Keratinocyte (primary cell): ENCODE measurements at regions not wholly inside any gene's neighbourhood (a gene's known extent, or its start where the extent isn't known, plus 50 kb on each side); places are given as distances from the start of the nearest gene placed in this dataset.

Experiments used
- DNase-seq: peaks from one replicate; pipeline ENCODE4 v3.0.0-alpha.2; 2011; ENCODE audit warnings: low read depth, missing footprints, low spot score
- FAIRE-seq: peaks from 2 replicates; lab custom pipeline; 2011; peaks lifted over from hg19 to GRCh38; lab: Jason Lieb, UNC
- H2AFZ ChIP-seq: 2 replicates; pipeline ENCODE4 v1.6.0; 2012; ENCODE audit warnings: low read length, control low read depth, inconsistent platforms; ENCODE audit not compliant: control insufficient read depth
- H3K27ac ChIP-seq: 2 replicates; pipeline ENCODE4 v1.5.1; 2011; ENCODE audit warnings: low read length; ENCODE audit not compliant: control insufficient read depth, insufficient read depth
- H3K27me3 ChIP-seq: 3 replicates; pipeline ENCODE4 v1.6.0; 2011; ENCODE audit warnings: low read length; ENCODE audit not compliant: control insufficient read depth, insufficient read depth; ENCODE audit errors: extremely low read depth
- H3K36me3 ChIP-seq, 2 experiments: 2 replicates in 1 of 2; 3 replicates in 1 of 2; pipeline ENCODE4 v1.5.1; 2011; ENCODE audit warnings: low read length in 2 of 2, mild to moderate bottlenecking in 1 of 2; ENCODE audit not compliant: control insufficient read depth in 2 of 2, insufficient read depth in 2 of 2; ENCODE audit errors: extremely low read depth in 1 of 2
- H3K4me1 ChIP-seq: 3 replicates; pipeline ENCODE4 v1.5.1; 2011; ENCODE audit warnings: low read length; ENCODE audit not compliant: control insufficient read depth, insufficient read depth; ENCODE audit errors: extremely low read depth
- H3K4me2 ChIP-seq: 3 replicates; pipeline ENCODE4 v1.6.0; 2011; ENCODE audit warnings: low read depth, low read length; ENCODE audit not compliant: control insufficient read depth, insufficient read depth; ENCODE audit errors: extremely low read depth
- H3K4me3 ChIP-seq, 3 experiments: fragments of 200-600 bp in 1 of 3; sonication (generic) in 1 of 3; 2 replicates in 2 of 3; 3 replicates in 1 of 3; pipeline ENCODE4 v1.5.1; 2011 to 2016; ENCODE audit warnings: low read length in 3 of 3, mild to moderate bottlenecking in 3 of 3, control low read depth in 2 of 3, inconsistent platforms in 1 of 3, low read depth in 1 of 3, mixed read lengths in 1 of 3, mixed run types in 1 of 3, moderate library complexity in 1 of 3; ENCODE audit not compliant: control insufficient read depth in 2 of 3, insufficient read depth in 2 of 3; ENCODE audit errors: extremely low read depth in 1 of 3
- H3K79me2 ChIP-seq: 2 replicates; pipeline ENCODE4 v1.6.0; 2012; ENCODE audit warnings: low read length; ENCODE audit not compliant: control insufficient read depth, insufficient read depth
- H3K9ac ChIP-seq: 3 replicates; pipeline ENCODE4 v1.6.0; 2011; ENCODE audit warnings: low read length; ENCODE audit not compliant: control insufficient read depth, insufficient read depth; ENCODE audit errors: extremely low read depth
- H3K9me1 ChIP-seq: 3 replicates; pipeline ENCODE4 v1.6.0; 2011; ENCODE audit warnings: low read length; ENCODE audit not compliant: control insufficient read depth, insufficient read depth; ENCODE audit errors: extremely low read depth
- H3K9me3 ChIP-seq: 2 replicates; pipeline ENCODE4 v1.5.1; 2012; ENCODE audit warnings: low read depth, low read length; ENCODE audit not compliant: control insufficient read depth
- H4K20me1 ChIP-seq: 3 replicates; pipeline ENCODE4 v1.6.0; 2011; ENCODE audit warnings: low read length; ENCODE audit not compliant: control insufficient read depth, insufficient read depth; ENCODE audit errors: extremely low read depth
- EZH2 ChIP-seq: IDR thresholded peaks from one replicate; pipeline ENCODE4 v1.6.1; 2012; ENCODE audit warnings: inconsistent platforms, mild to moderate bottlenecking, low read length, moderate library complexity
- dilution Hi-C: fragments of 300-500 bp; cut with MboI; formaldehyde crosslinking; loops from one replicate; pipeline ENCODE4 v1.7.0; 2020; ENCODE audit warnings: low sequenced_read_pairs; ENCODE audit not compliant: extremely low pct_ligation_motif_present
- TF ChIP-seq, protein P1 (sequence below), 3 experiments: IDR thresholded peaks in 1 of 3; conservative IDR thresholded peaks in 1 of 3; optimal IDR thresholded peaks in 1 of 3; 2 replicates in 2 of 3; 3 replicates in 1 of 3; pipeline versions ENCODE3 to v1.5.1; 2011; ENCODE audit warnings: low read length in 3 of 3, mild to moderate bottlenecking in 3 of 3, moderate library complexity in 2 of 3, control low read depth in 1 of 3, inconsistent platforms in 1 of 3; ENCODE audit not compliant: insufficient read depth in 2 of 3; ENCODE audit errors: extremely low read depth in 1 of 3

GRCh38 chr5:88117546-88117945, 151.1 kb downstream of the TMEM161B start:
- Histone ChIP-seq H3K27me3 (no peaks in the 10 kb centered on the region), H3K9ac (no peak overlapping the region), H3K4me3 (no peak overlapping the region), H3K4me1 (no peaks in the 10 kb centered on the region), H4K20me1 (no peaks in the 10 kb centered on the region), H3K9me3 (no peaks in the 10 kb centered on the region), H3K27ac (no peak overlapping the region), H3K4me2 (no peak overlapping the region), H2AFZ (no peak overlapping the region), H3K79me2 (no peaks in the 10 kb centered on the region), H3K9me1 (no peaks in the 10 kb centered on the region), H3K36me3 (no peaks in the 10 kb centered on the region)
- FAIRE-seq (no peak), DNase-seq (no peak)
- TF ChIP-seq EZH2 = no peak
- TF ChIP-seq, protein P1, sequence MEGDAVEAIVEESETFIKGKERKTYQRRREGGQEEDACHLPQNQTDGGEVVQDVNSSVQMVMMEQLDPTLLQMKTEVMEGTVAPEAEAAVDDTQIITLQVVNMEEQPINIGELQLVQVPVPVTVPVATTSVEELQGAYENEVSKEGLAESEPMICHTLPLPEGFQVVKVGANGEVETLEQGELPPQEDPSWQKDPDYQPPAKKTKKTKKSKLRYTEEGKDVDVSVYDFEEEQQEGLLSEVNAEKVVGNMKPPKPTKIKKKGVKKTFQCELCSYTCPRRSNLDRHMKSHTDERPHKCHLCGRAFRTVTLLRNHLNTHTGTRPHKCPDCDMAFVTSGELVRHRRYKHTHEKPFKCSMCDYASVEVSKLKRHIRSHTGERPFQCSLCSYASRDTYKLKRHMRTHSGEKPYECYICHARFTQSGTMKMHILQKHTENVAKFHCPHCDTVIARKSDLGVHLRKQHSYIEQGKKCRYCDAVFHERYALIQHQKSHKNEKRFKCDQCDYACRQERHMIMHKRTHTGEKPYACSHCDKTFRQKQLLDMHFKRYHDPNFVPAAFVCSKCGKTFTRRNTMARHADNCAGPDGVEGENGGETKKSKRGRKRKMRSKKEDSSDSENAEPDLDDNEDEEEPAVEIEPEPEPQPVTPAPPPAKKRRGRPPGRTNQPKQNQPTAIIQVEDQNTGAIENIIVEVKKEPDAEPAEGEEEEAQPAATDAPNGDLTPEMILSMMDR (optimal IDR thresholded peaks at IDR 0.05 in 1 of 3, IDR thresholded peaks at IDR 0.05 in 1 of 3, conservative IDR thresholded peaks at IDR 0.05 in 1 of 3; ENCODE audit: extremely low read depth in 1 of 3, insufficient read depth in 2 of 3, low read length in 3 of 3) = no peak
- dilution Hi-C loops = no loop called here

DNA sequence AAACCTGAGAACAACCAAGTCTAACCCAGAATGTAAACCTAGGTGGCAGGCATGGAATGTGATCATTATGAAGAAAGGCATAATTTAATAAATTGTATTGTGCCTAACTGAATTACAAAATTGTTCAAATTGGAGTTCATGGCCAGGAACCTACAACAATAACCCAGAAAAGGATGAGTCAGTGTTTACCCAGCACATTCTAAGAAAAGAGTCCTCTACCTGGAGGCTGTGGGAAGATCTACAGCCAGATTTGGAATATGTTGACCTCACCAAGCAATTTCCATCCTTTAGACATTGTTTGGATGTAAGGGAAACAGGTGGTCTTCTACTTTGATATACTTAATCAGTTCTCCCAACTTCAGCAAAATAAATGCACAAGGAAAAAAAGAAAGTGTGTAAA, 152.2 kb downstream of the TMEM161B start:
- H2AFZ ChIP-seq = no peak overlapping the region
- H3K9me3 ChIP-seq = no peaks in the 10 kb centered on the region
- H3K4me3 ChIP-seq = no peak overlapping the region
- no peaks in the 10 kb centered on the region for H3K79me2 ChIP-seq
- no peak overlapping the region for H3K27ac ChIP-seq
- H3K4me1 ChIP-seq = no peaks in the 10 kb centered on the region
- H3K27me3 ChIP-seq = no peaks in the 10 kb centered on the region
- no peak overlapping the region for H3K9ac ChIP-seq
- no peak for FAIRE-seq
- TF ChIP-seq, protein P1 (optimal IDR thresholded peaks at IDR 0.05 in 1 of 3, IDR thresholded peaks at IDR 0.05 in 1 of 3, conservative IDR thresholded peaks at IDR 0.05 in 1 of 3; ENCODE audit: extremely low read depth in 1 of 3, insufficient read depth in 2 of 3, low read length in 3 of 3) = no peak
- H3K36me3 ChIP-seq = no peaks in the 10 kb centered on the region
- no peak overlapping the region for H3K4me2 ChIP-seq
- dilution Hi-C loops = no loop called here
- H3K9me1 ChIP-seq = no peaks in the 10 kb centered on the region
- no peaks in the 10 kb centered on the region for H4K20me1 ChIP-seq
- no peak for DNase-seq
